ENCODE measurements at regions not wholly inside any gene's neighbourhood (a gene's known extent, or its start where the extent isn't known, plus 50 kb on each side); places are given as distances from the start of the nearest gene placed in this dataset.

DNA sequence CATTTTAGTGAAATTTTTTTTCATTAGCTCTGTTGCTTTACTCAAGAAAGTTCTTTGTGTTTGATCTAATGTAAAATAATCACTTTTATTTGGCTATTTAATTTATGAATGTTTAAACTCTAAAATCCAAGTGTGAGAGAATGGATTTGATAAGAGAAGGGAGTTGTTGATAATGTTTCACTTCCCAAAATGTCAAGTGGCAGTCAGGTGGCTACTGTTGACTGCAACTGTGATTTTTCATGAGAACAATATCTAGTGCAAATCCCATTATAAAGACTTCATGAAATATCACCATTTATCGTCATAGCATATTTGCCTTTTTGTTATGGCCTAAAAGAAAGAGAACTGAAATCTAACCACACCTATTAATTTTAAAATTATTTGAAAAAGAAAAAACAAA lies 118.3 kb upstream of the SNX2 start:
- Histone ChIP-seq H2AFZ (ENCODE audit: low read depth, low read length) (no peak overlapping the region), H3K79me2 (ENCODE audit: control insufficient read depth, insufficient read depth, low read length) (no peaks in the 10 kb centered on the region), H3K4me2 (ENCODE audit: insufficient read depth, low read length) (no peak overlapping the region), H3K36me3 (ENCODE audit: control insufficient read depth, insufficient read depth, low read length) (no peaks in the 10 kb centered on the region), H3K9me1 (ENCODE audit: control insufficient read depth, insufficient read depth, low read length) (no peaks in the 10 kb centered on the region), H3K4me1 (replicated peaks in 1 of 2; ENCODE audit: control insufficient read depth in 2 of 2, insufficient read depth in 2 of 2, low read length in 2 of 2) (no peaks in the 10 kb centered on the region), H4K20me1 (replicated peaks; ENCODE audit: control insufficient read depth, insufficient read depth, low read length) (no peaks in the 10 kb centered on the region), H3K27ac (ENCODE audit: extremely low read depth, low read depth, low read length) (no peak overlapping the region), H3K4me3 (no peak overlapping the region), H3K9me3 (replicated peaks; ENCODE audit: control insufficient read depth, insufficient read depth, low read depth, low read length) (no peaks in the 10 kb centered on the region), H3K27me3 (ENCODE audit: control insufficient read depth in 2 of 2, insufficient read depth in 2 of 2, low read length in 2 of 2) (no peaks in the 10 kb centered on the region), H3K9ac (ENCODE audit: insufficient read depth in 1 of 2, low read depth in 2 of 2, low read length in 2 of 2) (no peak overlapping the region)
- 0% methylated on average over 1 of the region's 1 CpG for WGBS (ENCODE audit: insufficient coverage, low coverage, missing lambda C conversion rate)
- FAIRE-seq: no peak
- POLR2A ChIA-PET: no interaction called here
- ATAC-seq: no peak
- in situ Hi-C loops (cut with MboI) (no loop called here), intact Hi-C loops (cut with micrococcal nuclease) (no loop called here)
- TF ChIP-seq FUS (optimal IDR thresholded peaks at IDR 0.05; ENCODE audit: low read depth, low read length) (no peak), TBP (optimal IDR thresholded peaks at IDR 0.05; ENCODE audit: low read depth, low read length) (no peak), PHTF2 (CRISPR knock-in tag; IDR thresholded peaks at IDR 0.05) (no peak)
- no peak for DNase-seq (ENCODE audit: extremely low read depth in 1 of 4, low spot score in 3 of 4)
- no TSS peak for BruUV-seq (replicated peaks)
- CTCF ChIA-PET (ENCODE audit: low intra/inter-chr PET ratio): no interaction called here

GRCh38 chr5:122661496-122662180 lies 113.2 kb upstream of the SNX2 start:
- in situ Hi-C loops (cut with MboI) (no loop called here), intact Hi-C loops (cut with micrococcal nuclease) (no loop called here)
- Histone ChIP-seq H3K4me1 (replicated peaks in 1 of 2; ENCODE audit: control insufficient read depth in 2 of 2, insufficient read depth in 2 of 2, low read length in 2 of 2) (no peaks in the 10 kb centered on the region), H3K9me1 (ENCODE audit: control insufficient read depth, insufficient read depth, low read length) (no peaks in the 10 kb centered on the region), H3K27ac (ENCODE audit: extremely low read depth, low read depth, low read length) (no peak overlapping the region), H4K20me1 (replicated peaks; ENCODE audit: control insufficient read depth, insufficient read depth, low read length) (no peaks in the 10 kb centered on the region), H3K9ac (ENCODE audit: insufficient read depth in 1 of 2, low read depth in 2 of 2, low read length in 2 of 2) (no peak overlapping the region), H3K79me2 (ENCODE audit: control insufficient read depth, insufficient read depth, low read length) (no peaks in the 10 kb centered on the region), H3K4me3 (no peak overlapping the region), H3K9me3 (replicated peaks; ENCODE audit: control insufficient read depth, insufficient read depth, low read depth, low read length) (no peaks in the 10 kb centered on the region), H3K36me3 (ENCODE audit: control insufficient read depth, insufficient read depth, low read length) (no peaks in the 10 kb centered on the region), H3K4me2 (ENCODE audit: insufficient read depth, low read length) (no peak overlapping the region), H2AFZ (ENCODE audit: low read depth, low read length) (no peak overlapping the region), H3K27me3 (ENCODE audit: control insufficient read depth in 2 of 2, insufficient read depth in 2 of 2, low read length in 2 of 2) (no peaks in the 10 kb centered on the region)
- FAIRE-seq (no peak), ATAC-seq (no peak), DNase-seq (ENCODE audit: extremely low read depth in 1 of 4, low spot score in 3 of 4) (no peak)
- ChIA-PET CTCF (ENCODE audit: low intra/inter-chr PET ratio) (no interaction called here), POLR2A (no interaction called here)
- 0% methylated on average over 1 of the region's 1 CpG for WGBS (ENCODE audit: insufficient coverage, low coverage, missing lambda C conversion rate)
- TF ChIP-seq ZNF282 (CRISPR knock-in tag; IDR thresholded peaks at IDR 0.05): no peak
- peak; percentile 34; the same call in 1 of the 2 replicates for TF ChIP-seq NFIC (IDR thresholded peaks at IDR 0.05)
- BruUV-seq (replicated peaks): no TSS peak
